HepG2 (cell line): ENCODE measurements at regions not wholly inside any gene's neighbourhood (a gene's known extent, or its start where the extent isn't known, plus 50 kb on each side); places are given as distances from the start of the nearest gene placed in this dataset.

Source experiments
- ARNTL ChIP-seq: sonication (generic); formaldehyde crosslinking; IDR thresholded peaks from 2 replicates; pipeline ENCODE4 v1.4.0; 2020; ENCODE audit warnings: mild to moderate bottlenecking, missing genetic modification reagents
- RFX1 ChIP-seq: fragments of 450-650 bp; IDR thresholded peaks from 2 replicates; pipeline ENCODE4 v1.6.1; 2017
- THYN1 ChIP-seq: sonication (generic); formaldehyde crosslinking; IDR thresholded peaks from 2 replicates; pipeline ENCODE4 v1.8.1; 2023; ENCODE audit warnings: low read depth, mild to moderate bottlenecking, moderate library complexity, missing genetic modification reagents, borderline replicate concordance
- TF ChIP-seq, protein P1 (sequence below): sonication (generic); formaldehyde crosslinking; IDR thresholded peaks from 2 replicates; pipeline ENCODE4 v1.8.0; 2022; ENCODE audit warnings: missing genetic modification reagents, mild to moderate bottlenecking, borderline replicate concordance

DNA sequence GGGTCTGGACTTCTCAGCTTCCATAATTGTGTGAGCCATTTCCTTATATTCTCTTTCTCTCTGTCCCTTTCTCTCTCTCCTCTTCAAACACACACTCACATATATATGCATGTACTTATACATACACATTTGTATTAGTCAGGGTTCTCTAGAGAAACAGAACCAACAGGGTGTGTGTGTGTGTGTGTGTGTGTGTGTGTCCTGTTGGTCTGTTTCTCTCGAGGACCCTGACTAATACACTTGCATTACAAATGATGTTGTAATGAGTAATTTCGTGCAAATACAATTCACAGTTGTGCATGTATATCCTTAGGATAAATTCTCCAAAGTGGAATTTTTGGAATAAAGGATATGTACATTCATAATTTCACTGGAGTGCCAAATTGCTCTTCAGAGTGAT lies 115.3 kb downstream of the NPIPB5 start:
- TF ChIP-seq, protein P1, sequence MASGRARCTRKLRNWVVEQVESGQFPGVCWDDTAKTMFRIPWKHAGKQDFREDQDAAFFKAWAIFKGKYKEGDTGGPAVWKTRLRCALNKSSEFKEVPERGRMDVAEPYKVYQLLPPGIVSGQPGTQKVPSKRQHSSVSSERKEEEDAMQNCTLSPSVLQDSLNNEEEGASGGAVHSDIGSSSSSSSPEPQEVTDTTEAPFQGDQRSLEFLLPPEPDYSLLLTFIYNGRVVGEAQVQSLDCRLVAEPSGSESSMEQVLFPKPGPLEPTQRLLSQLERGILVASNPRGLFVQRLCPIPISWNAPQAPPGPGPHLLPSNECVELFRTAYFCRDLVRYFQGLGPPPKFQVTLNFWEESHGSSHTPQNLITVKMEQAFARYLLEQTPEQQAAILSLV (CRISPR knock-in tag): no peak
- TF ChIP-seq ARNTL (CRISPR knock-in tag) (no peak), RFX1 (no peak), THYN1 (CRISPR knock-in tag) (no peak)
